ENCODE measurements at regions not wholly inside any gene's neighbourhood (a gene's known extent, or its start where the extent isn't known, plus 50 kb on each side); places are given as distances from the start of the nearest gene placed in this dataset.

GRCh38 chr22:34198976-34199375 is 278.7 kb upstream of the LARGE1 start:
- TF ChIP-seq CTCF (IDR thresholded peaks at IDR 0.05; ENCODE audit: borderline replicate concordance, insufficient read depth, low read depth, low read length), result no peak
- H3K4me3 ChIP-seq (ENCODE audit: low read depth, low read length), result no peak overlapping the region

GRCh38 chr22:34210301-34210700 is 290.0 kb upstream of the LARGE1 start:
- no peak overlapping the region for H3K4me3 ChIP-seq (ENCODE audit: low read depth, low read length)
- no peak for TF ChIP-seq CTCF (IDR thresholded peaks at IDR 0.05; ENCODE audit: borderline replicate concordance, insufficient read depth, low read depth, low read length)

GRCh38 chr22:34214372-34214771 is 294.1 kb upstream of the LARGE1 start:
- TF ChIP-seq CTCF (IDR thresholded peaks at IDR 0.05; ENCODE audit: borderline replicate concordance, insufficient read depth, low read depth, low read length), result no peak
- H3K4me3 ChIP-seq (ENCODE audit: low read depth, low read length), result no peak overlapping the region

GRCh38 chr22:34225278-34225677 is 305.0 kb upstream of the LARGE1 start:
- no peak for TF ChIP-seq CTCF (IDR thresholded peaks at IDR 0.05; ENCODE audit: borderline replicate concordance, insufficient read depth, low read depth, low read length)
- no peak overlapping the region for H3K4me3 ChIP-seq (ENCODE audit: low read depth, low read length)

- no peak for TF ChIP-seq CTCF (IDR thresholded peaks at IDR 0.05; ENCODE audit: borderline replicate concordance, insufficient read depth, low read depth, low read length)
- H3K4me3 ChIP-seq (ENCODE audit: low read depth, low read length), result no peak overlapping the region
Measured at GRCh38 chr22:34236527-34236926, 316.3 kb upstream of the LARGE1 start.

GRCh38 chr22:34239421-34239820 is 319.1 kb upstream of the LARGE1 start:
- TF ChIP-seq CTCF (IDR thresholded peaks at IDR 0.05; ENCODE audit: borderline replicate concordance, insufficient read depth, low read depth, low read length), result no peak
- H3K4me3 ChIP-seq (ENCODE audit: low read depth, low read length), result no peak overlapping the region

GRCh38 chr22:34243023-34243422 is 322.7 kb upstream of the LARGE1 start:
- H3K4me3 ChIP-seq (ENCODE audit: low read depth, low read length), result no peak overlapping the region
- TF ChIP-seq CTCF (IDR thresholded peaks at IDR 0.05; ENCODE audit: borderline replicate concordance, insufficient read depth, low read depth, low read length), result no peak

All from GM12875 (cell line).